ENCODE measurements at regions not wholly inside any gene's neighbourhood (a gene's known extent, or its start where the extent isn't known, plus 50 kb on each side); places are given as distances from the start of the nearest gene placed in this dataset.

DNA sequence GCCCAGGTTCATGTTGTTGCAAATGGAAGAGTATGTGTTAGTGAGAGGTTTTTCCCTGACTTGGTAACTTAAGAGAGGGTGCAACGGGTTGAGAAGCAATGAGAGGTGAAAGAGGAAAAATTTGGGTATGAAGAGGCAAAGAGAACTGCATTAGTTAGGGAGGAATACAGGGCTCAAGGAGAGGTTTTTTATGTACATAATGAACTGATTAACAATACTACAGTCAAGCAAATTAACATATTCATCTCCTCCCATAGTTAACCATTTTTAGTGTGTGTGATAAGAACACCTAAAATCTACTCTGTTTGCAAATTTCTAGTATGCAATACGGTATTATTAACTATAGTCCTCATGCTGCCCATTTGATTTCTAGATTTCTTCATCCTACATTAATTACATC lies 79.5 kb upstream of the HTR1E start:
- no peak for TF ChIP-seq POLR2AphosphoS5 (IDR thresholded peaks at IDR 0.05; ENCODE audit: borderline replicate concordance, low read depth, low read length)
- TF ChIP-seq EZH2 (IDR thresholded peaks at IDR 0.05) = no peak

Measured in SK-N-MC (cell line).